SK-N-MC (cell line): ENCODE measurements at regions not wholly inside any gene's neighbourhood (a gene's known extent, or its start where the extent isn't known, plus 50 kb on each side); places are given as distances from the start of the nearest gene placed in this dataset.
"Not testable (repeated sequence)": the region's sequence is repeated elsewhere in the genome, so short reads cannot be mapped to it uniquely, and the experiment has no call there.

Source experiments
- EZH2 ChIP-seq: fragments of 200-600 bp; sonication (generic); IDR thresholded peaks from one replicate; pipeline ENCODE4 v1.6.1; 2017; ENCODE audit warnings: antibody characterized with exemption
- POLR2AphosphoS5 ChIP-seq: IDR thresholded peaks from 2 replicates; pipeline ENCODE4 v1.6.1; 2012; ENCODE audit warnings: mild to moderate bottlenecking, low read depth, low read length, borderline replicate concordance

DNA sequence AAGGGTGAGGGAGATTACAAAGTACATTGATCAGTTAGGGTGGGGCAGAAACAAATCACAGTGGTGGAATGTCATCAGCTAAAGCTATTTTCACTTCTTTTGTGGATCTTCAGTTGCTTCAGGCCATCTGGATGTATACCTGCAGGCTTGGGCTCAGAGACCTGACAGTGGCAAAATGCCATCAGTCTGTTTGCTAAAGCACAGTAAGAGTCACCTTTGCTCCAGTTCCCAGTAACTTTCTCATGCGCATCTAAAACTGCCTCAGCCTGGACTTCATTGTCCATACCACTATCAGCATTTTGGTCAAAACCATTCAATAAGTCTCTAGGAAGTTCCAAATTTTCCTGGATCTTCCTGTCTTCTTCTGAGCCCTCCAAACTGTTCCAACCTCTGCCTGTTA, 113.2 kb downstream of the DTWD1 start:
- not testable (repeated sequence) for TF ChIP-seq EZH2, POLR2AphosphoS5
